A549 (cell line): ENCODE measurements at regions not wholly inside any gene's neighbourhood (a gene's known extent, or its start where the extent isn't known, plus 50 kb on each side); places are given as distances from the start of the nearest gene placed in this dataset.

Source experiments
- ATAC-seq, 2 experiments: fragments of 200-7000 bp in 1 of 2; fragments of >200 bp in 1 of 2; cut with Nextera tagmentation in 1 of 2; cut with Tn5 transposase in 1 of 2; 3 replicates each; pipeline versions ENCODE4 v1.8.0 to v1.9.1; 2018 to 2020; ENCODE audit warnings: mild to moderate bottlenecking in 1 of 2, moderate library complexity in 1 of 2
- CTCF ChIA-PET: fragments of 300-600 bp; sonication (Branson Sonifier 250); formaldehyde crosslinking; extraction: SDS; loops from one replicate; lab custom pipeline; 2021; ENCODE audit warnings: antibody characterized with exemption, inconsistent platforms; lab: Yijun Ruan, JAX
- POLR2A ChIA-PET: fragments of 350-600 bp; formaldehyde crosslinking; extraction: SDS; loops from one replicate; lab custom pipeline; 2021; ENCODE audit warnings: antibody characterized with exemption, inconsistent platforms; lab: Yijun Ruan, JAX
- DNase-seq, 2 experiments: peaks; one replicate each; pipeline versions ENCODE4 v3.0.0 to v3.0.0-alpha.2; 2011 to 2016; ENCODE audit warnings: low read depth in 1 of 2, low spot score in 1 of 2
- FAIRE-seq: peaks from 2 replicates; lab custom pipeline; 2011; peaks lifted over from hg19 to GRCh38; lab: Jason Lieb, UNC
- H3K27ac ChIP-seq, 2 experiments: fragments of >200 bp; sonication (Bioruptor Twin); formaldehyde crosslinking; 3 replicates each; pipeline ENCODE4 v1.5.1; 2016 to 2017
- H3K4me1 ChIP-seq: fragments of >200 bp; sonication (Bioruptor Twin); formaldehyde crosslinking; 3 replicates; pipeline ENCODE4 v1.6.1; 2016
- H3K4me2 ChIP-seq: fragments of >200 bp; sonication (Bioruptor Twin); formaldehyde crosslinking; 3 replicates; pipeline ENCODE4 v1.6.1; 2016
- H3K4me3 ChIP-seq: fragments of >200 bp; sonication (Bioruptor Twin); formaldehyde crosslinking; 3 replicates; pipeline ENCODE4 v1.5.1; 2016
- H3K9me3 ChIP-seq: fragments of >200 bp; sonication (Bioruptor Twin); formaldehyde crosslinking; 3 replicates; pipeline ENCODE4 v1.6.1; 2016
- ATOH8 ChIP-seq: fragments of 250-450 bp; sonication (Bioruptor Pico); IDR thresholded peaks from 2 replicates; pipeline ENCODE4 v1.5.0; 2020; ENCODE audit warnings: low read depth, mild to moderate bottlenecking, moderate library complexity
- BHLHE40 ChIP-seq: IDR thresholded peaks from 2 replicates; pipeline ENCODE4 v1.6.1; 2012; ENCODE audit warnings: low read depth, low read length, inconsistent platforms
- CEBPB ChIP-seq, 2 experiments: fragments of >200 bp in 1 of 2; sonication (Bioruptor Twin) in 1 of 2; formaldehyde crosslinking in 1 of 2; IDR thresholded peaks; 2 replicates each; pipeline ENCODE4 v1.6.1; 2012 to 2016
- CHD2 ChIP-seq: fragments of 150-350 bp; IDR thresholded peaks from 2 replicates; pipeline ENCODE4 v1.6.1; 2014; ENCODE audit warnings: low read length; ENCODE audit not compliant: partially characterized antibody
- CHD4 ChIP-seq: fragments of 200-600 bp; sonication (generic); IDR thresholded peaks from 2 replicates; pipeline ENCODE4 v1.6.1; 2016; ENCODE audit warnings: antibody characterized with exemption, mild to moderate bottlenecking, borderline replicate concordance
- CTCF ChIP-seq: fragments of >200 bp; sonication (Bioruptor Twin); formaldehyde crosslinking; IDR thresholded peaks from 3 replicates; pipeline ENCODE4 v1.5.1; 2016
- E2F6 ChIP-seq: IDR thresholded peaks from 2 replicates; pipeline ENCODE4 v1.6.1; 2012; ENCODE audit warnings: low read depth, borderline replicate concordance
- FOSL2 ChIP-seq, 2 experiments: fragments of 450-650 bp in 1 of 2; fragments of >200 bp in 1 of 2; sonication (Bioruptor Twin) in 1 of 2; formaldehyde crosslinking; IDR thresholded peaks; 2 replicates each; pipeline versions ENCODE4 v1.5.0 to v1.6.1; 2016 to 2020; ENCODE audit warnings: mild to moderate bottlenecking in 1 of 2, moderate library complexity in 1 of 2
- FOXS1 ChIP-seq: fragments of 250-450 bp; sonication (Bioruptor Pico); IDR thresholded peaks from 2 replicates; pipeline ENCODE4 v1.5.0; 2020; ENCODE audit warnings: mild to moderate bottlenecking, moderate library complexity
- KDM1A ChIP-seq: fragments of 200-600 bp; sonication (generic); IDR thresholded peaks from 2 replicates; pipeline ENCODE4 v1.6.1; 2016; ENCODE audit warnings: low read depth, mild to moderate bottlenecking
- KDM5A ChIP-seq: fragments of 200-600 bp; sonication (generic); IDR thresholded peaks from 2 replicates; pipeline ENCODE4 v1.6.1; 2016; ENCODE audit warnings: antibody characterized with exemption, mild to moderate bottlenecking
- MAFK ChIP-seq: fragments of 450-650 bp; IDR thresholded peaks from 2 replicates; pipeline ENCODE4 v1.6.1; 2014; ENCODE audit not compliant: partially characterized antibody
- NR3C1 ChIP-seq: fragments of >200 bp; sonication (Bioruptor Twin); formaldehyde crosslinking; IDR thresholded peaks from 3 replicates; pipeline ENCODE4 v1.6.1; 2017
- PHF8 ChIP-seq: fragments of 200-600 bp; sonication (generic); IDR thresholded peaks from 2 replicates; pipeline ENCODE4 v1.6.1; 2016; ENCODE audit warnings: low read depth, mild to moderate bottlenecking, antibody characterized with exemption, moderate library complexity, borderline replicate concordance
- POLR2AphosphoS2 ChIP-seq: conservative IDR thresholded peaks from 2 replicates; pipeline ENCODE4 v1.6.1; 2012; ENCODE audit warnings: low read length, improper control_type of control experiment, inconsistent platforms
- RAD21 ChIP-seq, 2 experiments: fragments of >200 bp in 1 of 2; sonication (Bioruptor Twin) in 1 of 2; formaldehyde crosslinking in 1 of 2; IDR thresholded peaks in 1 of 2; conservative IDR thresholded peaks in 1 of 2; 2 replicates in 1 of 2; 3 replicates in 1 of 2; pipeline ENCODE4 v1.6.1; 2012 to 2018; ENCODE audit warnings: inconsistent platforms in 1 of 2
- SREBF2 ChIP-seq: fragments of 450-650 bp; IDR thresholded peaks from 2 replicates; pipeline ENCODE4 v1.6.1; 2014; ENCODE audit warnings: mild to moderate bottlenecking, moderate library complexity
- ZFP36 ChIP-seq: fragments of 450-650 bp; IDR thresholded peaks from 2 replicates; pipeline ENCODE4 v1.6.1; 2014; ENCODE audit warnings: borderline replicate concordance; ENCODE audit not compliant: partially characterized antibody
- ZNF302 ChIP-seq: fragments of 250-450 bp; sonication (Bioruptor Pico); IDR thresholded peaks from 2 replicates; pipeline ENCODE4 v1.9.0; 2021; ENCODE audit warnings: inconsistent platforms, mild to moderate bottlenecking, moderate library complexity
- WGBS: methylation state at CpG from one replicate; pipeline ENCODE4 v1.1.6; 2017; ENCODE audit errors: missing lambda C conversion rate; 5-methylcytosine and 5-hydroxymethylcytosine counted together

GRCh38 chr2:39593439-39594393, 72.0 kb upstream of the TMEM178A start (continued):
- TF ChIP-seq ATOH8 (CRISPR knock-in tag): no peak
- TF ChIP-seq POLR2AphosphoS2: no peak
- peak; percentile 44; the same call in 2 of the 3 replicates for TF ChIP-seq CTCF
- TF ChIP-seq KDM1A: no peak
- no peak for TF ChIP-seq PHF8
- TF ChIP-seq ZFP36: no peak

GRCh38 chr2:39595116-39595515, 70.6 kb upstream of the TMEM178A start:
- DNase-seq: no peak
- Histone ChIP-seq H3K27ac (no peak overlapping the region), H3K4me3 (no peak overlapping the region), H3K9me3 (no peaks in the 10 kb centered on the region), H3K4me2 (no peak overlapping the region), H3K4me1 (no peaks in the 10 kb centered on the region)
- no peak for FAIRE-seq
- CTCF ChIA-PET: interaction anchor here (1.1 to 3.8 kb wide), 5 partner anchors 9 to 216 kb away, joined by 3 to 21 read pairs (median 3); no protein-coding TSS in a partner anchor
- no peak for ATAC-seq
- TF ChIP-seq CEBPB (IDR thresholded peaks at IDR 0.05) (no peak), SREBF2 (no peak), NR3C1 (no peak), KDM1A (no peak), BHLHE40 (no peak), KDM5A (no peak), CHD4 (no peak), ZNF302 (CRISPR knock-in tag) (no peak), FOSL2 (IDR thresholded peaks at IDR 0.05) (no peak), FOSL2 (CRISPR knock-in tag; IDR thresholded peaks at IDR 0.05) (no peak), ZFP36 (no peak), ATOH8 (CRISPR knock-in tag) (no peak), POLR2AphosphoS2 (no peak), E2F6 (no peak), RAD21 (conservative IDR thresholded peaks at IDR 0.05 in 1 of 2, IDR thresholded peaks at IDR 0.05 in 1 of 2) (no peak), CHD2 (no peak)
- POLR2A ChIA-PET: no interaction called here
- WGBS: 23% methylated on average over 1 of the region's 1 CpG

GRCh38 chr2:39597314-39597713, 68.4 kb upstream of the TMEM178A start:
- ChIA-PET POLR2A (no interaction called here), CTCF (interaction anchor here (1.2 to 3.8 kb wide), 3 partner anchors 7 to 133 kb away, joined by 3 to 21 read pairs (median 3); no protein-coding TSS in a partner anchor)
- FAIRE-seq (no peak), ATAC-seq (no peak), DNase-seq (no peak)
- Histone ChIP-seq H3K4me1 (no peaks in the 10 kb centered on the region), H3K4me3 (no peak overlapping the region), H3K9me3 (no peaks in the 10 kb centered on the region), H3K4me2 (no peak overlapping the region), H3K27ac (no peak overlapping the region)
- 85% methylated on average over 3 of the region's 3 CpGs for WGBS
- no peak for TF ChIP-seq FOXS1 (CRISPR knock-in tag)
- peak; percentile 63 for TF ChIP-seq MAFK
